Omental fat pad (tissue), 3 donors: ENCODE measurements at regions not wholly inside any gene's neighbourhood (a gene's known extent, or its start where the extent isn't known, plus 50 kb on each side); places are given as distances from the start of the nearest gene placed in this dataset.

ENCODE experiments used
- ATAC-seq: fragments of 150-250 bp; one replicate; pipeline ENCODE4 v1.9.1; 2016; ENCODE audit warnings: mild to moderate bottlenecking, moderate library complexity; ENCODE audit not compliant: low FRiP score
- DNase-seq: peaks from one replicate; pipeline ENCODE4 v3.0.0-alpha.2; 2019; ENCODE audit warnings: low spot score
- TF ChIP-seq, protein P1 (sequence below), 3 donors: fragments of 450-650 bp; IDR thresholded peaks; one replicate each; pipeline ENCODE4 v1.5.1; 2016 to 2017; ENCODE audit warnings: antibody characterized with exemption in 3 of 3, mild to moderate bottlenecking in 3 of 3, moderate library complexity in 2 of 3

DNA sequence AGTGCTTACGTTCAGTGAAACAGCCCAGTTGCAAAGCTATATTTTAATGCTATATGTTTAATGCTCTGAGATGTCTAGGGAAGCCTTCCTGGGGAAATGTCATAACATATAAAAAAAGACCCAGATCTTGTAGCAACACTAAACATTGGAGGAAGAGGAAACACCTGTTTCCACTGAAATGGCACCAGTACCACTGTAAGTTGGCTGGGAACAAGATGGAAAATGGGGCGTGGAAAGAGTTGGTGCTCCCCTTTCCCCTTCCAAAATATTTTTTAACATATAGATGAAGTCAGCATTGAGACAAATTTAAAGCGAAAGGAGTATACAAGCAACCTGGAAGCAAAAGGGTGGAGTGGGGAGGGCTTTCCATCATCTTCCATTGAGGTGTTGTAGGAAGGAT, 289.9 kb upstream of the COL8A1 start:
- DNase-seq (no peak), ATAC-seq (no peak)
- TF ChIP-seq, protein P1, sequence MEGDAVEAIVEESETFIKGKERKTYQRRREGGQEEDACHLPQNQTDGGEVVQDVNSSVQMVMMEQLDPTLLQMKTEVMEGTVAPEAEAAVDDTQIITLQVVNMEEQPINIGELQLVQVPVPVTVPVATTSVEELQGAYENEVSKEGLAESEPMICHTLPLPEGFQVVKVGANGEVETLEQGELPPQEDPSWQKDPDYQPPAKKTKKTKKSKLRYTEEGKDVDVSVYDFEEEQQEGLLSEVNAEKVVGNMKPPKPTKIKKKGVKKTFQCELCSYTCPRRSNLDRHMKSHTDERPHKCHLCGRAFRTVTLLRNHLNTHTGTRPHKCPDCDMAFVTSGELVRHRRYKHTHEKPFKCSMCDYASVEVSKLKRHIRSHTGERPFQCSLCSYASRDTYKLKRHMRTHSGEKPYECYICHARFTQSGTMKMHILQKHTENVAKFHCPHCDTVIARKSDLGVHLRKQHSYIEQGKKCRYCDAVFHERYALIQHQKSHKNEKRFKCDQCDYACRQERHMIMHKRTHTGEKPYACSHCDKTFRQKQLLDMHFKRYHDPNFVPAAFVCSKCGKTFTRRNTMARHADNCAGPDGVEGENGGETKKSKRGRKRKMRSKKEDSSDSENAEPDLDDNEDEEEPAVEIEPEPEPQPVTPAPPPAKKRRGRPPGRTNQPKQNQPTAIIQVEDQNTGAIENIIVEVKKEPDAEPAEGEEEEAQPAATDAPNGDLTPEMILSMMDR (IDR thresholded peaks at IDR 0.05), result no peak

DNA sequence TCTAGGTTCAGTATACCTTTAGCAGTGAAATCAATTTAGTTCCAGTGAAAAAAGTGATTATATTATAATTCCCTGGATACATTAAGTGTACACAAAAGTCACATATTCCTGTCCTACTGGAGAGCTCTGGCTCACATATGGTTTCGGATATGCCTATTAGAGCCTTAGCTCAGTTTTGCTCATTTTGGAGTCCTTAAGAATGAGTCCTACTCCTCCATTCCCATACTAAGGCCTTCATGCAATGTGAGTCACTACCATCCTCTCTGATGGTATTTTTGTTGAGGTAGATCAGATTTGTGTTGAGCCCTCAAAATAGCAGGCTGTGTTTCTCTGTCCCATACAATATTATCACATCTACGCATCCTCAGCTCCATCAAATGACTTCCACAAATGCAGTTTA, 294.2 kb upstream of the COL8A1 start:
- TF ChIP-seq, protein P1 (IDR thresholded peaks at IDR 0.05), result no peak
- DNase-seq, result no peak
- ATAC-seq, result no peak

DNA sequence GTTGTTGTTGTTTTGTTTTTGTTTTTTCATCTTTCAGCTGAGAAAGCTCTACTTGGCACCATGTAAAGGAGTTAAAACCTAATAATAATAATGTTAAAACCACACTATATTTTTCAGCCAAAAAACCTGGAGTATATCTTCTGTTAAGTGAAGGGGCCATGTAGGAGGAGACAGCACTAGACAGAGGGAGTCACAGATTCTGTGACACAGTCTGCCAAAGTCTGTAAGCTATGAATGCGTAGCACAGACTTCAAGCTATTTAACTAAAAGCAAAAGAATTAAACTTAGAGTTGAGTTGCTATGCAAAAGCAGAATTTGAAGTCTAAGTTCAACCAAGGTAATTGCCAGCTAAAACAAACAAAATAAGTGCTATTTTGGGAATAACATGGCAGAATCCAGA, 296.0 kb upstream of the COL8A1 start:
- ATAC-seq, result no peak
- DNase-seq, result no peak
- TF ChIP-seq, protein P1 (IDR thresholded peaks at IDR 0.05), result no peak

DNA sequence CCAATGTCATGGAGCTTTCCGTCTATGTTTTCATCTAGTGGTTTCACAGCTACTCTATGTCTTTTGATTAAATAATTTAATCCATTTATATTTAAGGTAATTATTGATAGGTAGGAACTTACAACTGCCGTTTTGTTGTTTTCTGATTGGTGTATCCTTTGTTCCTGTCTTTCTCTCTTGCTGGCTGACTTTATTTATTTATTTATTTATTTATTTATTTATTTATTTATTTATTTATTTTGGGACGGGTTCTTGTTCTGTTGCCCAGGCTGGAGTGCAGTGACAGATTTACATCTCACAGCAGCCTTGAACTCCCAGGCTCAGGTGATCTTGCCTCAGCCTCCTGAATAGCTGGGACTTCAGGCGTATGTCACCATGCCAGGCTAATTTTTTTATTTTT, 299.2 kb upstream of the COL8A1 start:
- TF ChIP-seq, protein P1 (IDR thresholded peaks at IDR 0.05), result no peak
- DNase-seq, result no peak
- no peak for ATAC-seq

DNA sequence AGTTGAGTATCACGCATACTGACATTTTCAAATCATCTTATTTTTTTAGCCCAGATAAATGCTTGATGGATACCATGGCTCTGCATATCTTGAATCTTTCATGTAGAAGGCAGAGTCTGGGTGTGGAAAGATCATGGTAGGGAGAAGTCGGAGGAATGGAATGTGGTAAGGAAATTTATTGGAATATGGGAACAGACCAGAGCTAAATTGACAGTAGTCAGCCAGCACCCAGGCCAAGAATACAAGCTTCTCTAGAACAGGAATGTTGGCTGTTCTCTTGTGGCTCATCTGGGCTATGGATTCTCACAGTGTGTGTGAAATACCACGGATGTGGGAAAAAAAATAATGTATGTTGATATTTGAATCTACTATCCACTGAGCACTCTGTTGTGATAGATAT, 305.7 kb upstream of the COL8A1 start:
- ATAC-seq (no peak), DNase-seq (no peak)
- TF ChIP-seq, protein P1 (IDR thresholded peaks at IDR 0.05), result no peak

DNA sequence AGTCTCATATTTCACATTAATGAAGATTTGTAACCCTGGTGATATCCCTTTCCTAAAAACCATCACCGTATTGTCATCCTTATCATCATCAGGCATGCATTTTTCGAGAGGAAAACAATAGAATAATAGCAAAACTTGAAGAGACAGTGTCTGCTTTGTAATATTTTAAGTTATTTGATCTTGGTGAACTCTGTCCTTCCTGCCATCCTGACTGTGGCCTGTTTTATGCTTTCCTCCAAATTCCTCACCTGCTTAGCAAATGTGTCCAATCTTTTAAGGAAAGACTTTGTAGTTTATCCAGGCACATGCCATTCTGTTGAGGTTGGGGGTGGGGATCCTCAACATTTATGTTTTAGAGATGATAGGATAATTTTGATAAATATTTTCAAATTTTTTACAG, 306.1 kb upstream of the COL8A1 start:
- DNase-seq, result no peak
- no peak for ATAC-seq
- TF ChIP-seq, protein P1 (IDR thresholded peaks at IDR 0.05), result no peak

DNA sequence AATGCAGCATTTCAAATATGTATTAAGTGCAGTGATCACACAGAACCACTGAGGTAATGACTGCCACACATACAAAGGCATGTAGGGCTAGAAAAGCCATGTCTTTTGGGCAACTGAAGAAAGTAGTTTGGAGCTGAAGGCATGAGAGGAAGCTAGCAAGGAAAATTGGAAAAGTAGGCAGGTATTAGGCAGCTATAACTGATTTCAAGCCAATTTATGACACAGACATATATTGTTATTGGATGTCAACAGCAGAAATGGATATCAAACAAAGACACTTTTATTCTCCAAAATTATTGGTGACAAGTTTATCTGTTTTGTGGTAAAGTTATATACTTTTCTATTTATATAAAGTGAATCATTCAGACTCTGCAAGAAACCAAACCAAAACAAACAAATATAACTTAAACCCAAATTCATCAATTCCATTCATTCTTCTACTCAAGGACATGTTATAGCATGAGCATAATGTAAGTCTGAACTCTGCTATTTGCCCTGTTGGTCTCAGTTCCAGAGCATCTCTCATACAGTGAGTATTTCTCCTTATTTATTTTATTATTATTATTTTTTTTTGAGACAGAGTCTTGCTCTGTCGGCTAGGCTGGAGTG, 307.4 kb upstream of the COL8A1 start:
- no peak for ATAC-seq
- DNase-seq, result no peak
- TF ChIP-seq, protein P1 (IDR thresholded peaks at IDR 0.05), result no peak
